H1 (cell line): ENCODE measurements at regions not wholly inside any gene's neighbourhood (a gene's known extent, or its start where the extent isn't known, plus 50 kb on each side); places are given as distances from the start of the nearest gene placed in this dataset.

Experiments
- CTCF ChIA-PET: fragments of 300-600 bp; sonication (Branson Sonifier 250); formaldehyde crosslinking; loops from one replicate; lab custom pipeline; 2021; ENCODE audit not compliant: partially characterized antibody; lab: Charles Lee
- POLR2A ChIA-PET: fragments of 300-600 bp; sonication (Branson Sonifier 250); formaldehyde crosslinking; loops from one replicate; lab custom pipeline; 2021; ENCODE audit warnings: inconsistent platforms; ENCODE audit not compliant: partially characterized antibody; lab: Charles Lee
- DNase-seq, 2 experiments: peaks; one replicate each; pipeline versions ENCODE4 v3.0.0 to v3.0.0-alpha.2; 2010 to 2022; ENCODE audit warnings: low spot score in 2 of 2, low read depth in 1 of 2, mixed read lengths in 1 of 2
- FAIRE-seq: peaks from 2 replicates; lab custom pipeline; 2011; peaks lifted over from hg19 to GRCh38; lab: Jason Lieb, UNC
- H2AFZ ChIP-seq: 2 replicates; pipeline ENCODE4 v1.8.1; 2012; ENCODE audit warnings: low read length, inconsistent platforms
- H2AK5ac ChIP-seq: 2 replicates; pipeline ENCODE4 v1.6.1; 2013; ENCODE audit warnings: low read depth, low read length
- H2BK120ac ChIP-seq: replicated peaks from 2 replicates; pipeline ENCODE3; 2013; ENCODE audit warnings: low read depth, low read length, inconsistent platforms
- H2BK12ac ChIP-seq: 2 replicates; pipeline ENCODE4 v1.6.1; 2013; ENCODE audit warnings: low read depth, low read length
- H2BK15ac ChIP-seq: 2 replicates; pipeline ENCODE4 v1.6.1; 2013; ENCODE audit warnings: low read length
- H2BK20ac ChIP-seq: 2 replicates; pipeline ENCODE4 v1.6.1; 2013; ENCODE audit warnings: low read length
- H2BK5ac ChIP-seq: 2 replicates; pipeline ENCODE4 v1.6.1; 2013; ENCODE audit warnings: low read depth, low read length
- H3K14ac ChIP-seq: 2 replicates; pipeline ENCODE4 v1.6.1; 2013; ENCODE audit warnings: inconsistent platforms; ENCODE audit not compliant: insufficient read length
- H3K18ac ChIP-seq: 2 replicates; pipeline ENCODE4 v1.6.1; 2013; ENCODE audit warnings: low read length; ENCODE audit errors: extremely low read depth
- H3K23ac ChIP-seq: 2 replicates; pipeline ENCODE4 v1.6.1; 2013; ENCODE audit warnings: inconsistent platforms; ENCODE audit not compliant: insufficient read length
- H3K23me2 ChIP-seq: 2 replicates; pipeline ENCODE4 v1.6.1; 2013; ENCODE audit warnings: low read depth, low read length
- H3K27ac ChIP-seq: 2 replicates; pipeline ENCODE4 v1.6.1; 2011; ENCODE audit warnings: low read depth, low read length, inconsistent platforms
- H3K27me3 ChIP-seq, 4 experiments: replicated peaks in 1 of 4; 1 replicate in 1 of 4; 2 replicates in 3 of 4; pipeline versions ENCODE4 v1.6.1 to v1.8.1; 2011 to 2013; ENCODE audit warnings: low read length in 3 of 4, mild to moderate bottlenecking in 3 of 4, inconsistent platforms in 2 of 4, mixed read lengths in 2 of 4, moderate library complexity in 1 of 4; ENCODE audit not compliant: control insufficient read depth in 3 of 4, insufficient read depth in 3 of 4; ENCODE audit errors: extremely low read depth in 1 of 4
- H3K36me3 ChIP-seq, 4 experiments: 2 replicates each; pipeline versions ENCODE4 v1.6.1 to v1.8.1; 2011 to 2013; ENCODE audit warnings: mild to moderate bottlenecking in 4 of 4, low read length in 3 of 4, moderate library complexity in 2 of 4, control low read depth in 1 of 4, inconsistent platforms in 1 of 4; ENCODE audit not compliant: insufficient read depth in 4 of 4, control insufficient read depth in 2 of 4
- H3K4ac ChIP-seq: replicated peaks from 2 replicates; pipeline ENCODE3; 2013; ENCODE audit warnings: low read length, low read depth, mixed read lengths, inconsistent platforms; ENCODE audit not compliant: insufficient read length
- H3K4me1 ChIP-seq, 4 experiments: replicated peaks in 1 of 4; 1 replicate in 1 of 4; 2 replicates in 3 of 4; pipeline versions ENCODE4 v1.6.1 to v1.8.1; 2011 to 2013; ENCODE audit warnings: low read length in 3 of 4, inconsistent platforms in 2 of 4, mixed read lengths in 1 of 4; ENCODE audit not compliant: insufficient read depth in 4 of 4, control insufficient read depth in 3 of 4
- H3K4me2 ChIP-seq, 2 experiments: 2 replicates each; pipeline versions ENCODE4 v1.6.1 to v1.8.1; 2011 to 2013; ENCODE audit warnings: low read depth in 2 of 2, low read length in 2 of 2, control low read depth in 1 of 2, inconsistent platforms in 1 of 2, mild to moderate bottlenecking in 1 of 2; ENCODE audit not compliant: insufficient read depth in 1 of 2
- H3K4me3 ChIP-seq, 4 experiments: fragments of 200-600, 300-600 bp in 1 of 4; sonication (generic), shearing (Covaris generic), sonication (Bioruptor Twin) in 1 of 4; 2 replicates each; pipeline versions ENCODE4 v1.5.1 to v1.8.1; 2011 to 2016; ENCODE audit warnings: low read length in 4 of 4, low read depth in 3 of 4, control low read depth in 2 of 4, inconsistent platforms in 2 of 4, mild to moderate bottlenecking in 2 of 4, mixed read lengths in 1 of 4, moderate library complexity in 1 of 4; ENCODE audit not compliant: insufficient read depth in 2 of 4; ENCODE audit errors: extremely low read depth in 1 of 4
- H3K56ac ChIP-seq: replicated peaks from 2 replicates; pipeline ENCODE3; 2013; ENCODE audit warnings: low read depth, mild to moderate bottlenecking, mixed read lengths, low read length, inconsistent platforms; ENCODE audit not compliant: insufficient read length
- H3K79me1 ChIP-seq: 2 replicates; pipeline ENCODE4 v1.6.1; 2013; ENCODE audit warnings: low read depth, low read length, control low read depth
- H3K79me2 ChIP-seq, 2 experiments: 2 replicates each; pipeline versions ENCODE4 v1.6.1 to v1.8.1; 2012 to 2013; ENCODE audit warnings: low read length in 2 of 2, mild to moderate bottlenecking in 2 of 2, inconsistent platforms in 1 of 2; ENCODE audit not compliant: insufficient read depth in 2 of 2, control insufficient read depth in 1 of 2
- H3K9ac ChIP-seq, 4 experiments: replicated peaks in 1 of 4; 1 replicate in 1 of 4; 2 replicates in 3 of 4; pipeline versions ENCODE4 v1.6.1 to v1.8.1; 2011 to 2013; ENCODE audit warnings: low read depth in 3 of 4, low read length in 3 of 4, control low read depth in 2 of 4, mild to moderate bottlenecking in 2 of 4, moderate library complexity in 2 of 4, inconsistent platforms in 1 of 4; ENCODE audit errors: extremely low read depth in 1 of 4
- H3K9me3 ChIP-seq, 2 experiments: 2 replicates each; pipeline versions ENCODE4 v1.6.1 to v1.8.1; 2012 to 2013; ENCODE audit warnings: mild to moderate bottlenecking in 2 of 2, moderate library complexity in 2 of 2, control low read depth in 1 of 2, inconsistent platforms in 1 of 2, low read depth in 1 of 2, low read length in 1 of 2, mixed read lengths in 1 of 2; ENCODE audit not compliant: insufficient read depth in 2 of 2
- H4K20me1 ChIP-seq, 2 experiments: replicated peaks in 1 of 2; 2 replicates each; pipeline versions ENCODE3 to v1.8.1; 2011 to 2013; ENCODE audit warnings: inconsistent platforms in 2 of 2, low read length in 2 of 2, mild to moderate bottlenecking in 1 of 2; ENCODE audit not compliant: insufficient read depth in 2 of 2, control insufficient read depth in 1 of 2
- H4K5ac ChIP-seq: 2 replicates; pipeline ENCODE4 v1.6.1; 2013; ENCODE audit warnings: low read length, low read depth, mixed read lengths, inconsistent platforms; ENCODE audit not compliant: insufficient read length
- H4K8ac ChIP-seq: 2 replicates; pipeline ENCODE4 v1.8.0; 2013; ENCODE audit warnings: mild to moderate bottlenecking, moderate library complexity, low read length, inconsistent platforms; ENCODE audit not compliant: insufficient read depth; ENCODE audit errors: extremely low read depth
- H4K91ac ChIP-seq: replicated peaks from 2 replicates; pipeline ENCODE3; 2013; ENCODE audit warnings: low read length, mixed read lengths, inconsistent platforms; ENCODE audit not compliant: insufficient read length
- CHD2 ChIP-seq: IDR thresholded peaks from 2 replicates; pipeline ENCODE4 v1.6.1; 2012; ENCODE audit warnings: low read length, improper control_type of control experiment
- CREB1 ChIP-seq: IDR thresholded peaks from 2 replicates; pipeline ENCODE4 v1.6.1; 2012; ENCODE audit warnings: inconsistent platforms
- CTBP2 ChIP-seq: IDR thresholded peaks from 2 replicates; pipeline ENCODE4 v1.7.0; 2011; ENCODE audit warnings: borderline replicate concordance, mild to moderate bottlenecking, moderate library complexity, mixed read lengths, low read length; ENCODE audit not compliant: insufficient read depth, insufficient read length
- EP300 ChIP-seq, 2 experiments: IDR thresholded peaks; 1 replicate in 1 of 2; 2 replicates in 1 of 2; pipeline ENCODE4 v1.6.1; 2011 to 2012; ENCODE audit warnings: low read depth in 2 of 2, low read length in 2 of 2, mild to moderate bottlenecking in 2 of 2, borderline replicate concordance in 1 of 2, inconsistent platforms in 1 of 2, moderate library complexity in 1 of 2
- FOSL1 ChIP-seq: IDR thresholded peaks from 2 replicates; pipeline ENCODE4 v1.6.1; 2011; ENCODE audit warnings: mild to moderate bottlenecking, low read depth, low read length, moderate library complexity; ENCODE audit not compliant: insufficient read depth
- MAFK ChIP-seq: IDR thresholded peaks from 2 replicates; pipeline ENCODE4 v1.6.1; 2012; ENCODE audit warnings: low read depth, mild to moderate bottlenecking, improper control_type of control experiment, low read length
- NRF1 ChIP-seq: IDR thresholded peaks from 2 replicates; pipeline ENCODE4 v1.6.1; 2011; ENCODE audit warnings: mild to moderate bottlenecking, low read depth, low read length, improper control_type of control experiment
- POU5F1 ChIP-seq: IDR thresholded peaks from 2 replicates; pipeline ENCODE4 v1.6.1; 2011; ENCODE audit warnings: low read depth, mild to moderate bottlenecking, low read length, moderate library complexity
- RNF2 ChIP-seq: fragments of 200-900, 300-1000 bp; sonication (generic); IDR thresholded peaks from 2 replicates; pipeline ENCODE4 v1.7.1; 2016; ENCODE audit warnings: borderline replicate concordance, low read depth, mild to moderate bottlenecking, antibody characterized with exemption, low read length; ENCODE audit not compliant: poor library complexity, severe bottlenecking; ENCODE audit errors: missing control alignments
- RXRA ChIP-seq: IDR thresholded peaks from 2 replicates; pipeline ENCODE4 v1.6.1; 2011; ENCODE audit warnings: low read depth, mild to moderate bottlenecking, low read length, moderate library complexity; ENCODE audit not compliant: insufficient read depth
- SIN3A ChIP-seq, 2 experiments: IDR thresholded peaks in 1 of 2; conservative IDR thresholded peaks in 1 of 2; 2 replicates each; pipeline ENCODE4 v1.6.1; 2011 to 2012; ENCODE audit warnings: low read length in 2 of 2, improper control_type of control experiment in 1 of 2, low read depth in 1 of 2, mild to moderate bottlenecking in 1 of 2
- SIRT6 ChIP-seq: IDR thresholded peaks from one replicate; pipeline ENCODE4 v1.7.1; 2012; ENCODE audit warnings: low read length, inconsistent platforms
- SP1 ChIP-seq: IDR thresholded peaks from 2 replicates; pipeline ENCODE4 v1.6.1; 2011; ENCODE audit warnings: low read depth, low read length
- SP4 ChIP-seq: IDR thresholded peaks from 2 replicates; pipeline ENCODE4 v1.6.1; 2012; ENCODE audit warnings: low read length, inconsistent platforms
- ZNF274 ChIP-seq: IDR thresholded peaks from 2 replicates; pipeline ENCODE4 v1.7.0; 2012; ENCODE audit warnings: low read length, borderline replicate concordance; ENCODE audit errors: extremely low read depth
- WGBS, 2 experiments: shearing (Covaris generic) in 1 of 2; methylation state at CpG; one replicate each; pipeline versions ENCODE4 v1.1.6 to v1.1.7; 2013 to 2015; ENCODE audit warnings: low lambda C conversion rate in 2 of 2, mixed read lengths in 2 of 2, inconsistent platforms in 1 of 2, low coverage in 1 of 2, missing lambda C conversion rate in 1 of 2; ENCODE audit not compliant: insufficient replicate concordance in 2 of 2, insufficient coverage in 1 of 2, insufficient read length in 1 of 2; ENCODE audit errors: extremely low coverage in 1 of 2, missing lambda C conversion rate in 1 of 2; 5-methylcytosine and 5-hydroxymethylcytosine counted together

GRCh38 chr10:29881336-29881771, 178.0 kb downstream of the JCAD start:
- CTCF ChIA-PET = interaction anchor here (1.5 kb wide), 1 partner anchor 121 kb away, joined by 3 read pairs; no protein-coding TSS in a partner anchor
- no peak for FAIRE-seq
- no peak overlapping the region for H2AFZ ChIP-seq
- no peak for TF ChIP-seq ZNF274
- no peak for TF ChIP-seq SIRT6
- TF ChIP-seq POU5F1 = no peak
- TF ChIP-seq CHD2 = no peak
- no peak for TF ChIP-seq SP1
- TF ChIP-seq SP4 = no peak
- no peak for TF ChIP-seq CREB1
- TF ChIP-seq RNF2 = no peak
- no peak for TF ChIP-seq RXRA
- TF ChIP-seq CTBP2 = no peak
- TF ChIP-seq MAFK = no peak
- TF ChIP-seq EP300 (IDR thresholded peaks at IDR 0.05; ENCODE audit: borderline replicate concordance in 1 of 2, low read depth in 2 of 2, low read length in 2 of 2) = no peak
- TF ChIP-seq FOSL1 = no peak
- TF ChIP-seq SIN3A (conservative IDR thresholded peaks at IDR 0.05 in 1 of 2, IDR thresholded peaks at IDR 0.05 in 1 of 2; ENCODE audit: low read depth in 1 of 2, low read length in 2 of 2) = no peak
- no peak for TF ChIP-seq NRF1

More at GRCh38 chr10:29881336-29881771, 178.0 kb downstream of the JCAD start:
- Histone ChIP-seq H4K91ac (no peak overlapping the region), H3K4me1 (no peaks in the 10 kb centered on the region), H2BK12ac (no peak overlapping the region), H4K5ac (no peak overlapping the region), H3K56ac (no peak overlapping the region), H4K20me1 (no peaks in the 10 kb centered on the region), H3K4me2 (no peak overlapping the region), H2BK15ac (no peak overlapping the region), H3K23me2 (no peaks in the 10 kb centered on the region), H3K27ac (no peak overlapping the region), H3K4ac (no peak overlapping the region), H3K14ac (no peak overlapping the region), H3K79me2 (no peaks in the 10 kb centered on the region), H2BK5ac (no peak overlapping the region), H2BK20ac (no peak overlapping the region), H2BK120ac (no peak overlapping the region), H3K9ac (no peak overlapping the region), H2AK5ac (no peak overlapping the region), H3K9me3 (no peaks in the 10 kb centered on the region), H3K27me3 (no peaks in the 10 kb centered on the region), H4K8ac (no peak overlapping the region), H3K36me3 (no peaks in the 10 kb centered on the region), H3K23ac (no peak overlapping the region), H3K18ac (no peak overlapping the region), H3K79me1 (no peaks in the 10 kb centered on the region), H3K4me3 (no peak overlapping the region)
- POLR2A ChIA-PET = no interaction called here
- DNase-seq = peak in 1 of 2 experiments; percentile 20
- WGBS, 2 experiments = 89% methylated on average over 5 of the region's 9 CpGs; no CpG with 5 or more reads in 1 of the 2 experiments
